GM19238 (cell line): ENCODE measurements at regions not wholly inside any gene's neighbourhood (a gene's known extent, or its start where the extent isn't known, plus 50 kb on each side); places are given as distances from the start of the nearest gene placed in this dataset.
"Not testable (repeated sequence)": the region's sequence is repeated elsewhere in the genome, so short reads cannot be mapped to it uniquely, and the experiment has no call there.

ENCODE experiments used
- DNase-seq: peaks from one replicate; pipeline ENCODE4 v3.0.0; 2011; ENCODE audit warnings: low spot score; ENCODE audit not compliant: insufficient read length

- DNase-seq = no peak
Observed at GRCh38 chr3:132084982-132085381, 50.2 kb upstream of the CPNE4 start.

- no peak for DNase-seq
Observed at GRCh38 chr3:132087356-132087755, 52.5 kb upstream of the CPNE4 start.

DNA sequence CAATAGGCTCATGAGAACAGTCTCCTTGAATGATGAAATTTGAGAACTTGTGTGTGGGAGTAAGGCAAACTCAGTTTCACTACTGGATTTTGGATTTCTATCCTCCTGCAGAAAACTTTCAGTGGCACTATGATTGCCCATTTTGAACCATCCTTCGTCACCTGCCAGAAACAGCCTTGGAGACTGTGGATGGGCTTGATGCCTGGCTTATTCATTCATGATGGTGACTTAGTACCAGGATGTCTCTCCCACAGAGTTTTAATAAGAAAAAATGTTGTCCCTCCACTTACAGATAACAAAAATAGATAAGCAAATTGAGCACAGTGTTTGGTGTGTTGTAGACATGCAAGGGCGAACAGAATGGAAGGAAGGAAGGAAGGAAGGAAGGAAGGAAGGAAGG is 53.5 kb upstream of the CPNE4 start:
- DNase-seq = no peak

GRCh38 chr3:132090921-132091320 is 56.1 kb upstream of the CPNE4 start:
- no peak for DNase-seq

- DNase-seq = no peak
Observed at GRCh38 chr3:132116601-132117000, 81.8 kb upstream of the CPNE4 start.

DNA sequence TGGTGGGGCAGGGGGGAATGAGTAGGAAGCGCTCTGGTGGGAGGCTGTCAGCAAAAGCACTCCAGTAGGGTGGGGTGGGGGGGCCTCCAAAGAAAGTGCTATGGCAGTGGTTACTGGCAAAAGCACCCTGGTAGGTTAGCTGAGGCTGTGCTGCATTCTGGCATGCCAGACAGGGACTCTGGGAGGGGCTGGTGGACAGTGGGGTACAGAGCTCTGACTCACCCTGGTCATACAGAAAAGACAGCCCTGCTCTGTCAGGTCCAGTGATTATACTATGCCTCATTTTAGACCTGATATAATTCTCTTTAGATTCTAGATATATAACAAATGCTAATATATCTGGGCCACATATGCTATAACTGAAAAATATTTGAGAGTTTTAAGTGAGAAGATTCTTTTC is 82.8 kb upstream of the CPNE4 start:
- no peak for DNase-seq

GRCh38 chr3:132119531-132119930 is 84.7 kb upstream of the CPNE4 start:
- DNase-seq = no peak

DNA sequence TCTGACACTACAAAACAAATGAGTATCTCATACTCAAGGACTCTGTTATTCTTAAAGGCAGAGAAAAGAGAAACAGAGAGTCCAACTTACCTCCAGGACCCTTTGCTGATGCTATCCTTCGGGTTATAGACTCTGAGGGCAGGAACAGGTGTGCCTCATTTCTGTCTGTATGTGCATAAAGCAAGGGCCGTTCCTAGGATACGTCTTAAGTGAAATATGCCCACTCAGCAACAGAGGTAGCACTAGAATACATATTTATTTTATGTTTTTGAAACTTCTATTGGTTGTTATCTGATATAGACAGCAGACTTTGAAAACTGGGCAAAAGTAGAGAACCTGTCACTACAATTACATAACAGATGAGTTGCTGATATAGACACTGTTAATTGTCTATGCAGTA is 89.3 kb upstream of the CPNE4 start:
- DNase-seq = no peak

GRCh38 chr3:132124651-132125284 is 90.0 kb upstream of the CPNE4 start:
- no peak for DNase-seq

DNA sequence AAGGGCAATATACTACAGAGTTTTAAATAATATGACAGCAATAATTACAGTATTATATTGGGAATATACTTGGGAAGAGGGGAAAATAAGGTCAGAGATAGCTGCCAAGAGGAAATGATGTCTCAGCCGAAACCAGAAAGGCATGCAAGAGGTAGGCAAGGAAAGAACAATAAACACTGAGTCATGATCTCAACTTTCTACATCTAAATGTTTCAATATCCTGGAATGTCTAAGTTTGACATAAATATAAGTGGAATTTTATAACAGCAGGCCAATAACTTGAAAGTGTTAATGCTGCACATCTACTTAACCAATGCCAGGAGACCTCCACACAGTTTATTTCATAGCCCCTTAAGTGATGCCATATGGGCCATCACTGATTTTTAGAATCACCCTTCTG is 99.8 kb upstream of the CPNE4 start:
- DNase-seq = no peak

DNA sequence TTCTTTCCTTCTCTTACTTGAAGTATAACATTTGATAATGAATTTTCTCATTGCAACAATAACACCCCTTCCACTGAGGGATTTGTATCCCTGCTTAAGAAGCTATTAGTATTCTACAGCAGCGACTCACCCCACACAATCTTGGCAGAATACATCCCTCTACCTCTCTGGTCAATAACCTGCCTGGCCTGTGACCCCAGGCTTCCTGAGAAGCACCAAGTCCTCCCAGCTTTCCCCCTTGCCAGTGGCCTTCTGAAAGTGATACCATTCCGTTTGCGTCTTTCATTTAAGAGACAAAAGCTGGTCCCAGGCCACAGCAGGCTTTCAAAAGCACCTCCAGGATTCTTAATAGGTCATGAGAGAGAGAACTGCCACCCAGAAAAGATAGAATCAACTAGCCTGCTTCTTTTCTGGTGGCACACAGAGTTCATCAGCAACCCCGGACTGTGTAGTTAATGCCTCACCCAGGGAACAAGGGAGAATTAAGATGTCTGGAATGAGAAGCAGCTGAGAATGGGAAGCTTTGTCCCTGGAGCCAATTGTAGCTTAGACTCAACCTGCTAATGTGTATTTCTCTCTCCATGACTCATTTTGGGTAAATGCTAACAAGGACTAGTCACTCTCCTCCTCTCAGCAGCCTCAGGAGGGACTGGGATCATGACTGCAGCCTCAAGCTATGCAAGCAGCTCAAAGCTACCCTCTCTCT is 101.0 kb upstream of the CPNE4 start:
- DNase-seq = no peak

GRCh38 chr3:132136334-132136716 is 101.5 kb upstream of the CPNE4 start:
- DNase-seq = no peak

GRCh38 chr3:132136902-132137301 is 102.1 kb upstream of the CPNE4 start:
- not testable (repeated sequence) for DNase-seq

- DNase-seq = no peak
Observed at GRCh38 chr3:132145833-132146232, 111.0 kb upstream of the CPNE4 start.

DNA sequence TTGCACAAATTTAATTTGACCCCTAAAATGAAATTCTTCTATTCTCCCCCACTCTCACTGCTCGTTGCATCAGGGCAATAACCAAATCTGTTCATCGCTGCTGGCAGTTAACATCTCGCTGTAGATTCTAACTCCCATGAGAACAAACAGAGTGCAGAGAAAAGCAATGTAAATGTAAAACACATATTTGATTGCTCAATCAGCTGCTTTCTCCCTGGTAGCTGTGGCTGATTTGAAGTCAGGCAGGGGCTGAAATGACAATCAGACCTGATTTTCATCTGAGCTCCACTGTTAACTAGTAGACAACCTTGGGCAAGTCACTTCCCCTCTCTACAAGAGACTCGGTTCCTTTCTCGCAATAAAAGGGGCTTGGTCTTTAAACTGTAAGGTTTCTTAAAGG is 119.8 kb upstream of the CPNE4 start:
- DNase-seq = no peak

- DNase-seq = no peak
Observed at GRCh38 chr3:132159145-132159544, 124.3 kb upstream of the CPNE4 start.

GRCh38 chr3:132160198-132160597 is 125.4 kb upstream of the CPNE4 start:
- DNase-seq = no peak

- DNase-seq = no peak
Observed at GRCh38 chr3:132161608-132162007, 126.8 kb upstream of the CPNE4 start.

DNA sequence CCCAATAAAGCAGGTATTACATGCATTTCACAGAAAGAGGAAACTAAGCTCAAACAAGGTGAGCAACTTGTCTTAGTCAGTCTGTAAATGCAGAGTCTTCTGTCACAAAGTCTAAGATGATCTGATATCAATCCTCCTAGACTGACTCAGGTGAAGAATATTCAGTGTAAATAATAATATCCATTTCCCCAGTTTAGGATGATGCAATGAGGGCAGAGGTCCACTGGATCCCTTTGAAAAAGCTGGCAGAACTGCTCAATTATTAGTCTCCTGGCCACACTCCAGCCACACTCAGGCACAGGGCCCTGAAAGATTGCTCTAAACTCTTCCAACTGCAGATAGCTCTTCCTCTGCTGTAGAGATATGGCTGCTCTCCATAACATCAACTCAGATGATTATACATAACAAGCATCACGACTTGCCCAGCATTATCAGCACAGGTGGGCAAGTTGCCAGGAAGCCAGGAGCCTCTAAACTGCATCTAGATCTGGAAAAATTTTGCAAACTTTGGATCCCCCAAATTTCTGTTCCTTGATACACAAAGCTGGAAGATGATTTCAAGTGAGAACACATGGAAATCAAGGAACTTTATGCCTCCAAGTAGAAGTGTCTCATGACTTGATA is 129.8 kb upstream of the CPNE4 start:
- no peak for DNase-seq

DNA sequence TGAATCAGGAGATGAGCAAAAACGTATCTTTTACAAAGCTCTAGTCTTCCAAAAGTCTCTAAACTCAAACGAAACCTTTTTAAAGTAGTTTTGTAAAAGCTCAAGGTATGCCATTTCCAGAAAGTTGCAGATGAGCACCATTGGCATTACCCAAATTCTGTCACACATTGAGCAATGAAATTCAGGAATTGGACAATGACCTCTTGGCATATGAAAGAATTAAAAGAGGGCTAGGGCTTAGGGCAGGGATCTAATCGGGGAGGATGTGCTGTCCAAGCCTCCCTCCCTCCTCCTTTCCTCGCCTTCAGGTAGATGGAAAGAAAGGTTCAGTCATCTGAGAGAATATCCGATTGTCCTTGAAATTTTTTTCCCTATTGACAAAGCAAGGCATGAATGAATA is 133.1 kb upstream of the CPNE4 start:
- DNase-seq = no peak

GRCh38 chr3:132174500-132174899 is 139.7 kb upstream of the CPNE4 start:
- DNase-seq = no peak

DNA sequence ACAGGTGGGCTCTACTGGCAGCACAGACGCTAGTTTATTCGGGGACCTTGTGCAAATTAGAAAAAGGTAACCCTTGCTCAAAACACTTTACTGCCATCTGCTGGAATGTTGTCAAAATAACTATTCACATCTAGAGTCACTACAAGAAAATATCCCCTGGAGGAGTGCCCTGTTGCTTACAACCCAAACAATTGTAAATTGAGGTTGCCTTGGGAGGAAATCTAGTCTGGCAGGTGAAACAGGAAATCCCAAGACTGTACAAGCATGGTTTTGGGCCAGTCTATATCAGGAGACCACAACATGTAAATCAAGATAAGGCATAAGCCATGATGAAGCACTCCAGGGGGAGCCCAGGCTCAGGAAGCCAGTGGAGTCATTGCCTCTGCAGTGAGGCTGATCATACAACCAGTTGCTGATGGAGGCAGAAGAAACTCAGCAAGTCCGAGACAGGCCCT is 136.8 kb upstream of the ACP3 start:
- peak; percentile 3 for DNase-seq

- no peak for DNase-seq
Observed at GRCh38 chr3:132183811-132184210, 133.4 kb upstream of the ACP3 start.
